ENCODE measurements at regions not wholly inside any gene's neighbourhood (a gene's known extent, or its start where the extent isn't known, plus 50 kb on each side); places are given as distances from the start of the nearest gene placed in this dataset.

- Histone ChIP-seq H2AFZ (ENCODE audit: low read depth) (peak overlapping the region; percentile 77), H3K27me3 (ENCODE audit: insufficient read depth) (no peaks in the 10 kb centered on the region), H3K4me3 (ENCODE audit: low read depth in 2 of 2, low read length in 1 of 2) (no peak overlapping the region), H3K9me2 (no peaks in the 10 kb centered on the region), H3K9me3 (no peaks in the 10 kb centered on the region), H4K20me1 (ENCODE audit: insufficient read depth) (no peaks in the 10 kb centered on the region), H3F3A (replicated peaks; ENCODE audit: insufficient read depth) (peaks cover 18% of the 10 kb centered on the region), H3K36me3 (replicated peaks in 1 of 2; ENCODE audit: control insufficient read depth in 1 of 2, insufficient read depth in 2 of 2, low read length in 1 of 2) (no peaks in the 10 kb centered on the region), H3K4me2 (peak overlapping the region; percentile 18), H3K79me2 (ENCODE audit: insufficient read depth) (no peaks in the 10 kb centered on the region), H3K9ac (peak overlapping the region; percentile 64; the same call in 1 of the 2 replicates), H3K4me1 (ENCODE audit: control insufficient read depth in 1 of 2, insufficient read depth in 2 of 2, low read depth in 1 of 2, low read length in 1 of 2) (peaks cover 0 to 30% of the 10 kb centered on the region in 2 experiments; a peak in 3 of 4 replicates), H3K27ac (ENCODE audit: low read depth in 2 of 2, low read length in 1 of 2) (peak overlapping the region; percentile 72 to 85; a peak in 3 of 4 replicates)
- 8% methylated on average over 2 of the region's 2 CpGs for WGBS (ENCODE audit: low lambda C conversion rate)
- CTCF ChIA-PET, result no interaction called here
- POLR2A ChIA-PET, result no interaction called here
- no peak for DNase-seq
- TF ChIP-seq RCOR1 (IDR thresholded peaks at IDR 0.05; ENCODE audit: low read length) (no peak), MEF2A (IDR thresholded peaks at IDR 0.05; ENCODE audit: borderline replicate concordance, low read depth) (no peak), RAD21 (IDR thresholded peaks at IDR 0.05; ENCODE audit: low read length) (0 out of 2 replicates have a peak, but pooled peaks have one; percentile 1), PBX3 (IDR thresholded peaks at IDR 0.05) (peak; percentile 51; the same call in 1 of the 2 replicates), RXRA (IDR thresholded peaks at IDR 0.05; ENCODE audit: borderline replicate concordance, low read depth) (peak; percentile 77; the same call in 1 of the 2 replicates), GATA2 (CRISPR knock-in tag; IDR thresholded peaks at IDR 0.05) (no peak), FOXM1 (IDR thresholded peaks at IDR 0.05; ENCODE audit: low read depth) (no peak), SMC3 (IDR thresholded peaks at IDR 0.05; ENCODE audit: low read depth, low read length) (no peak), POLR2AphosphoS5 (IDR thresholded peaks at IDR 0.05; ENCODE audit: low read depth, low read length) (peak; percentile 80), MXI1 (IDR thresholded peaks at IDR 0.05; ENCODE audit: low read depth, low read length) (no peak), USF2 (IDR thresholded peaks at IDR 0.05; ENCODE audit: borderline replicate concordance, low read depth, low read length) (no peak), CHD2 (IDR thresholded peaks at IDR 0.05; ENCODE audit: low read length, partially characterized antibody) (no peak), TCF12 (IDR thresholded peaks at IDR 0.05) (peak; percentile 89), FOXJ3 (CRISPR knock-in tag; IDR thresholded peaks at IDR 0.05) (no peak), ELF1 (IDR thresholded peaks at IDR 0.05) (no peak), EP300 (IDR thresholded peaks at IDR 0.05; ENCODE audit: borderline replicate concordance in 1 of 2, low read depth in 1 of 2, low read length in 1 of 2) (peak in 1 of 2 experiments; percentile 82; a peak in 2 of 4 replicates), NRF1 (IDR thresholded peaks at IDR 0.05; ENCODE audit: low read depth, low read length) (no peak), TEAD4 (IDR thresholded peaks at IDR 0.05; ENCODE audit: borderline replicate concordance, insufficient read depth) (peak; percentile 89), FOSL2 (IDR thresholded peaks at IDR 0.05; ENCODE audit: borderline replicate concordance, low read depth) (peak; percentile 96), YY1 (IDR thresholded peaks at IDR 0.05; ENCODE audit: low read depth) (no peak; the same call in 1 of the 2 replicates), EZH2phosphoT487 (IDR thresholded peaks at IDR 0.05; ENCODE audit: borderline replicate concordance, low read depth) (no peak), SIN3A (IDR thresholded peaks at IDR 0.05; ENCODE audit: borderline replicate concordance, low read depth, low read length) (peak; percentile 67; the same call in 1 of the 2 replicates), RFX5 (IDR thresholded peaks at IDR 0.05; ENCODE audit: low read length) (no peak), JUND (IDR thresholded peaks at IDR 0.05) (peak; percentile 98), TAF1 (IDR thresholded peaks at IDR 0.05; ENCODE audit: borderline replicate concordance, low read depth, low read length) (peak; percentile 64; the same call in 1 of the 2 replicates)
- TF ChIP-seq, protein P1, sequence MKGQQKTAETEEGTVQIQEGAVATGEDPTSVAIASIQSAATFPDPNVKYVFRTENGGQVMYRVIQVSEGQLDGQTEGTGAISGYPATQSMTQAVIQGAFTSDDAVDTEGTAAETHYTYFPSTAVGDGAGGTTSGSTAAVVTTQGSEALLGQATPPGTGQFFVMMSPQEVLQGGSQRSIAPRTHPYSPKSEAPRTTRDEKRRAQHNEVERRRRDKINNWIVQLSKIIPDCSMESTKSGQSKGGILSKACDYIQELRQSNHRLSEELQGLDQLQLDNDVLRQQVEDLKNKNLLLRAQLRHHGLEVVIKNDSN (IDR thresholded peaks at IDR 0.05; ENCODE audit: borderline replicate concordance, low read depth), result no peak
- TF ChIP-seq, protein P2, sequence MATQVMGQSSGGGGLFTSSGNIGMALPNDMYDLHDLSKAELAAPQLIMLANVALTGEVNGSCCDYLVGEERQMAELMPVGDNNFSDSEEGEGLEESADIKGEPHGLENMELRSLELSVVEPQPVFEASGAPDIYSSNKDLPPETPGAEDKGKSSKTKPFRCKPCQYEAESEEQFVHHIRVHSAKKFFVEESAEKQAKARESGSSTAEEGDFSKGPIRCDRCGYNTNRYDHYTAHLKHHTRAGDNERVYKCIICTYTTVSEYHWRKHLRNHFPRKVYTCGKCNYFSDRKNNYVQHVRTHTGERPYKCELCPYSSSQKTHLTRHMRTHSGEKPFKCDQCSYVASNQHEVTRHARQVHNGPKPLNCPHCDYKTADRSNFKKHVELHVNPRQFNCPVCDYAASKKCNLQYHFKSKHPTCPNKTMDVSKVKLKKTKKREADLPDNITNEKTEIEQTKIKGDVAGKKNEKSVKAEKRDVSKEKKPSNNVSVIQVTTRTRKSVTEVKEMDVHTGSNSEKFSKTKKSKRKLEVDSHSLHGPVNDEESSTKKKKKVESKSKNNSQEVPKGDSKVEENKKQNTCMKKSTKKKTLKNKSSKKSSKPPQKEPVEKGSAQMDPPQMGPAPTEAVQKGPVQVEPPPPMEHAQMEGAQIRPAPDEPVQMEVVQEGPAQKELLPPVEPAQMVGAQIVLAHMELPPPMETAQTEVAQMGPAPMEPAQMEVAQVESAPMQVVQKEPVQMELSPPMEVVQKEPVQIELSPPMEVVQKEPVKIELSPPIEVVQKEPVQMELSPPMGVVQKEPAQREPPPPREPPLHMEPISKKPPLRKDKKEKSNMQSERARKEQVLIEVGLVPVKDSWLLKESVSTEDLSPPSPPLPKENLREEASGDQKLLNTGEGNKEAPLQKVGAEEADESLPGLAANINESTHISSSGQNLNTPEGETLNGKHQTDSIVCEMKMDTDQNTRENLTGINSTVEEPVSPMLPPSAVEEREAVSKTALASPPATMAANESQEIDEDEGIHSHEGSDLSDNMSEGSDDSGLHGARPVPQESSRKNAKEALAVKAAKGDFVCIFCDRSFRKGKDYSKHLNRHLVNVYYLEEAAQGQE (IDR thresholded peaks at IDR 0.05; ENCODE audit: low read depth, low read length), result peak; percentile 70; the same call in 1 of the 2 replicates
- TF ChIP-seq, protein P3, sequence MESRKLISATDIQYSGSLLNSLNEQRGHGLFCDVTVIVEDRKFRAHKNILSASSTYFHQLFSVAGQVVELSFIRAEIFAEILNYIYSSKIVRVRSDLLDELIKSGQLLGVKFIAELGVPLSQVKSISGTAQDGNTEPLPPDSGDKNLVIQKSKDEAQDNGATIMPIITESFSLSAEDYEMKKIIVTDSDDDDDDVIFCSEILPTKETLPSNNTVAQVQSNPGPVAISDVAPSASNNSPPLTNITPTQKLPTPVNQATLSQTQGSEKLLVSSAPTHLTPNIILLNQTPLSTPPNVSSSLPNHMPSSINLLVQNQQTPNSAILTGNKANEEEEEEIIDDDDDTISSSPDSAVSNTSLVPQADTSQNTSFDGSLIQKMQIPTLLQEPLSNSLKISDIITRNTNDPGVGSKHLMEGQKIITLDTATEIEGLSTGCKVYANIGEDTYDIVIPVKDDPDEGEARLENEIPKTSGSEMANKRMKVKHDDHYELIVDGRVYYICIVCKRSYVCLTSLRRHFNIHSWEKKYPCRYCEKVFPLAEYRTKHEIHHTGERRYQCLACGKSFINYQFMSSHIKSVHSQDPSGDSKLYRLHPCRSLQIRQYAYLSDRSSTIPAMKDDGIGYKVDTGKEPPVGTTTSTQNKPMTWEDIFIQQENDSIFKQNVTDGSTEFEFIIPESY (IDR thresholded peaks at IDR 0.05; ENCODE audit: borderline replicate concordance, low read depth), result no peak
Measured at GRCh38 chr1:58395355-58395754, 151.2 kb downstream of the OMA1 start.

Data from SK-N-SH (cell line).